K562 (cell line): ENCODE measurements at regions not wholly inside any gene's neighbourhood (a gene's known extent, or its start where the extent isn't known, plus 50 kb on each side); places are given as distances from the start of the nearest gene placed in this dataset.

Experiments used
- ATAC-seq: fragments of 200-7000 bp; cut with Tn5 transposase; 3 replicates; pipeline ENCODE4 v1.9.1; 2020; ENCODE audit warnings: moderate library complexity
- BruUV-seq: library from RNA; stranded (reverse); fragments of 400-500 nt; replicated peaks from 2 replicates; lab custom pipeline; 2021; lab: Mats Ljungman, UMichigan
- CTCF ChIA-PET: fragments of 300-600 bp; formaldehyde crosslinking; extraction: SDS; loops from one replicate; lab custom pipeline; 2021; ENCODE audit warnings: low intra/inter-chr PET ratio; lab: Yijun Ruan, JAX
- POLR2A ChIA-PET: fragments of 300-600, 350-650 bp; sonication (Branson Sonifier 250); formaldehyde crosslinking; extraction: SDS; loops from one replicate; lab custom pipeline; 2021; ENCODE audit warnings: antibody characterized with exemption, inconsistent platforms; lab: Yijun Ruan, JAX
- DNase-seq, 4 experiments: peaks; one replicate each; pipeline versions ENCODE4 v3.0.0 to v3.0.0-alpha.2; 2011 to 2018; ENCODE audit warnings: low spot score in 3 of 4, mixed read lengths in 3 of 4; ENCODE audit errors: extremely low read depth in 1 of 4
- FAIRE-seq: peaks from 2 replicates; lab custom pipeline; 2011; peaks lifted over from hg19 to GRCh38; lab: Jason Lieb, UNC
- H2AFZ ChIP-seq: 2 replicates; pipeline ENCODE4 v1.6.0; 2011; ENCODE audit warnings: low read depth, low read length, control low read depth, inconsistent platforms
- H3K27ac ChIP-seq: fragments of 200-600 bp; 3 replicates; pipeline ENCODE4 v1.8.0; 2011; ENCODE audit warnings: low read depth, mild to moderate bottlenecking, control low read depth, inconsistent platforms, low read length, moderate library complexity, mixed read lengths; ENCODE audit errors: extremely low read depth
- H3K27me3 ChIP-seq, 2 experiments: fragments of 300-600 bp in 1 of 2; 2 replicates in 1 of 2; 3 replicates in 1 of 2; pipeline versions ENCODE4 v1.6.0 to v1.8.0; 2011; ENCODE audit warnings: inconsistent platforms in 2 of 2, low read length in 2 of 2, mild to moderate bottlenecking in 1 of 2, mixed read lengths in 1 of 2, moderate library complexity in 1 of 2; ENCODE audit not compliant: control insufficient read depth in 2 of 2, insufficient read depth in 2 of 2
- H3K36me3 ChIP-seq: fragments of 300-600 bp; 3 replicates; pipeline ENCODE4 v1.8.0; 2011; ENCODE audit warnings: mild to moderate bottlenecking, low read length, inconsistent platforms; ENCODE audit not compliant: control insufficient read depth, insufficient read depth
- H3K4me1 ChIP-seq, 2 experiments: fragments of 200-600 bp in 1 of 2; replicated peaks in 1 of 2; 2 replicates in 1 of 2; 3 replicates in 1 of 2; pipeline versions ENCODE4 v1.5.1 to v1.8.0; 2011; ENCODE audit warnings: inconsistent platforms in 2 of 2, low read length in 2 of 2, mild to moderate bottlenecking in 1 of 2, mixed read lengths in 1 of 2, moderate library complexity in 1 of 2; ENCODE audit not compliant: control insufficient read depth in 2 of 2, insufficient read depth in 2 of 2
- H3K4me2 ChIP-seq: 2 replicates; pipeline ENCODE4 v1.6.1; 2011; ENCODE audit warnings: low read length, control low read depth, inconsistent platforms, mixed read lengths; ENCODE audit not compliant: insufficient read depth
- H3K4me3 ChIP-seq: fragments of 200-600 bp; sonication (generic), shearing (Covaris generic); 2 replicates; pipeline ENCODE4 v1.5.1; 2016; ENCODE audit warnings: control low read depth, inconsistent platforms
- H3K79me2 ChIP-seq: fragments of 200-600 bp; 3 replicates; pipeline ENCODE4 v1.8.0; 2011; ENCODE audit warnings: low read length, inconsistent platforms; ENCODE audit not compliant: control insufficient read depth, insufficient read depth
- H3K9ac ChIP-seq, 2 experiments: 2 replicates each; pipeline versions ENCODE4 v1.6.0 to v1.6.1; 2011; ENCODE audit warnings: low read depth in 2 of 2, low read length in 2 of 2, control low read depth in 1 of 2, inconsistent platforms in 1 of 2, mild to moderate bottlenecking in 1 of 2, mixed read lengths in 1 of 2; ENCODE audit not compliant: insufficient read depth in 1 of 2
- H3K9me1 ChIP-seq: one replicate; pipeline ENCODE4 v1.6.0; 2011; ENCODE audit warnings: inconsistent platforms, mild to moderate bottlenecking, low read length, moderate library complexity; ENCODE audit not compliant: control insufficient read depth, insufficient read depth
- H3K9me3 ChIP-seq: replicated peaks from 2 replicates; pipeline ENCODE4 v1.5.1; 2011; ENCODE audit warnings: low read depth, low read length, inconsistent platforms; ENCODE audit not compliant: control insufficient read depth, insufficient read depth
- H4K20me1 ChIP-seq: replicated peaks from 2 replicates; pipeline ENCODE4 v1.6.1; 2011; ENCODE audit warnings: low read length, inconsistent platforms, mixed read lengths; ENCODE audit not compliant: control insufficient read depth, insufficient read depth
- IRF9 ChIP-seq: fragments of 450-650 bp; IDR thresholded peaks from 2 replicates; pipeline ENCODE4 v1.6.1; 2016; ENCODE audit warnings: missing biosample characterization, missing genetic modification characterization
- NBN ChIP-seq: fragments of 450-650 bp; IDR thresholded peaks from 2 replicates; pipeline ENCODE4 v1.6.1; 2016; ENCODE audit warnings: low read depth, mild to moderate bottlenecking
- SIN3B ChIP-seq: fragments of 450-650 bp; IDR thresholded peaks from 2 replicates; pipeline ENCODE4 v1.6.1; 2017; ENCODE audit warnings: low read depth, mild to moderate bottlenecking, moderate library complexity
- SIRT6 ChIP-seq: IDR thresholded peaks from one replicate; pipeline ENCODE4 v1.6.1; 2012; ENCODE audit warnings: low read depth, mild to moderate bottlenecking, control low read depth, inconsistent platforms, low read length, moderate library complexity
- TAF9B ChIP-seq: fragments of 450-650 bp; IDR thresholded peaks from 2 replicates; pipeline ENCODE4 v1.6.1; 2018; ENCODE audit warnings: mild to moderate bottlenecking; ENCODE audit not compliant: partially characterized antibody
- TCF3 ChIP-seq: sonication (generic); formaldehyde crosslinking; IDR thresholded peaks from 2 replicates; pipeline ENCODE4 v1.4.0; 2020; ENCODE audit warnings: mild to moderate bottlenecking, missing genetic modification reagents
- TFE3 ChIP-seq: fragments of 450-650 bp; formaldehyde crosslinking; IDR thresholded peaks from 2 replicates; pipeline ENCODE4 v1.4.0; 2020; ENCODE audit warnings: mild to moderate bottlenecking, mixed read lengths
- ZBTB11 ChIP-seq, 3 experiments: fragments of 200-800 bp in 1 of 3; fragments of 250-450 bp in 1 of 3; fragments of 450-650 bp in 1 of 3; sonication (Bioruptor Pico) in 1 of 3; sonication (Bioruptor generic) in 1 of 3; formaldehyde crosslinking in 1 of 3; IDR thresholded peaks; 2 replicates each; pipeline versions ENCODE4 v1.6.1 to v1.8.0; 2016 to 2022; ENCODE audit warnings: mild to moderate bottlenecking in 2 of 3, missing genetic modification characterization in 2 of 3, missing compliant biosample characterization in 1 of 3, moderate library complexity in 1 of 3
- ZNF780A ChIP-seq: fragments of 250-450 bp; sonication (Bioruptor Pico); IDR thresholded peaks from 2 replicates; pipeline ENCODE4 v1.5.0; 2021; ENCODE audit warnings: mild to moderate bottlenecking
- ZSCAN29 ChIP-seq: fragments of 450-650 bp; IDR thresholded peaks from 2 replicates; pipeline ENCODE4 v1.6.1; 2017
- WGBS: fragments of 100-300 bp; shearing (Covaris generic); methylation state at CpG from one replicate; pipeline ENCODE4 v1.1.6; 2016; ENCODE audit warnings: low coverage, mixed read lengths; ENCODE audit not compliant: insufficient coverage; ENCODE audit errors: missing lambda C conversion rate; 5-methylcytosine and 5-hydroxymethylcytosine counted together
- in situ Hi-C: fragments of 300-500 bp; cut with MboI; formaldehyde crosslinking; loops from 4 replicates; pipeline ENCODE4 v1.15.0; 2018; ENCODE audit warnings: inconsistent platforms, mixed read lengths
- intact Hi-C: fragments of 100-400 bp; cut with micrococcal nuclease; formaldehyde crosslinking; loops from 2 replicates; pipeline ENCODE4 v1.14.2; 2022

- TF ChIP-seq ZBTB11 (CRISPR knock-in tag; IDR thresholded peaks at IDR 0.05) (no peak), NBN (no peak)
Observed at GRCh38 chr20:10856237-10857015, 182.6 kb upstream of the JAG1 start (continued).

GRCh38 chr20:10857352-10858070 is 183.7 kb upstream of the JAG1 start:
- H2AFZ ChIP-seq: no peak overlapping the region
- no peaks in the 10 kb centered on the region for H3K79me2 ChIP-seq
- no peaks in the 10 kb centered on the region for H3K4me1 ChIP-seq
- no peak overlapping the region for H3K4me2 ChIP-seq
- no peaks in the 10 kb centered on the region for H4K20me1 ChIP-seq
- WGBS: 0% methylated on average over 4 of the region's 6 CpGs
- FAIRE-seq (no peak), ATAC-seq (no peak), DNase-seq (no peak)
- H3K4me3 ChIP-seq: no peak overlapping the region
- H3K27ac ChIP-seq: no peak overlapping the region
- no peaks in the 10 kb centered on the region for H3K9me3 ChIP-seq
- no TSS peak for BruUV-seq
- H3K36me3 ChIP-seq: no peaks in the 10 kb centered on the region
- CTCF ChIA-PET: no interaction called here
- POLR2A ChIA-PET: no interaction called here
- no peak overlapping the region for H3K9ac ChIP-seq
- no peaks in the 10 kb centered on the region for H3K9me1 ChIP-seq
- intact Hi-C loops: no loop called here
- no peak for TF ChIP-seq TAF9B
- TF ChIP-seq ZNF780A (CRISPR knock-in tag): no peak
- TF ChIP-seq SIN3B: no peak
- TF ChIP-seq ZSCAN29: no peak
- no peak for TF ChIP-seq TCF3
- no peak for TF ChIP-seq SIRT6
- no peak for TF ChIP-seq IRF9 (tag)
- TF ChIP-seq TFE3 (CRISPR knock-in tag): no peak
- H3K27me3 ChIP-seq: no peaks in the 10 kb centered on the region
- in situ Hi-C loops: no loop called here
